D721Med (cell line): ENCODE measurements at regions not wholly inside any gene's neighbourhood (a gene's known extent, or its start where the extent isn't known, plus 50 kb on each side); places are given as distances from the start of the nearest gene placed in this dataset.

Source experiments
- DNase-seq: peaks from one replicate; pipeline ENCODE4 v3.0.0; 2011; ENCODE audit warnings: low spot score; ENCODE audit not compliant: insufficient read length
- FAIRE-seq: peaks from 2 replicates; lab custom pipeline; 2011; peaks lifted over from hg19 to GRCh38; lab: Jason Lieb, UNC
- CTCF ChIP-seq: IDR thresholded peaks from 2 replicates; pipeline ENCODE4 v1.5.1; 2012; ENCODE audit warnings: mild to moderate bottlenecking, control low read depth; ENCODE audit not compliant: insufficient read depth; ENCODE audit errors: missing control alignments

- FAIRE-seq, result no peak
- no peak for DNase-seq
- no peak for TF ChIP-seq CTCF
Measured at GRCh38 chr1:239550178-239550577, 163.8 kb downstream of the CHRM3 start.

GRCh38 chr1:239555350-239555749 lies 169.0 kb downstream of the CHRM3 start:
- FAIRE-seq (no peak), DNase-seq (no peak)
- no peak for TF ChIP-seq CTCF

GRCh38 chr1:239558559-239558958 lies 172.2 kb downstream of the CHRM3 start:
- DNase-seq (no peak), FAIRE-seq (peak; percentile 35)

GRCh38 chr1:239558991-239559390 lies 172.6 kb downstream of the CHRM3 start:
- DNase-seq (no peak), FAIRE-seq (peak; percentile 84)
- TF ChIP-seq CTCF, result no peak

More at GRCh38 chr1:239558559-239558958, 172.2 kb downstream of the CHRM3 start:
- no peak for TF ChIP-seq CTCF

GRCh38 chr1:239560921-239561320 lies 174.6 kb downstream of the CHRM3 start:
- DNase-seq, result no peak
- peak; percentile 80 for FAIRE-seq
- no peak for TF ChIP-seq CTCF

GRCh38 chr1:239562095-239562494 lies 175.7 kb downstream of the CHRM3 start:
- FAIRE-seq (peak; percentile 72), DNase-seq (no peak)
- TF ChIP-seq CTCF, result no peak

GRCh38 chr1:239563681-239564080 lies 177.3 kb downstream of the CHRM3 start:
- no peak for DNase-seq
- no peak for FAIRE-seq
- no peak for TF ChIP-seq CTCF
